Activated naive CD4-positive, alpha-beta T cell treated with anti-CD3 and anti-CD28 coated beads for 36 hours (primary cell): ENCODE measurements at regions not wholly inside any gene's neighbourhood (a gene's known extent, or its start where the extent isn't known, plus 50 kb on each side); places are given as distances from the start of the nearest gene placed in this dataset.
A peak's percentile ranks its signal among the peaks of the same experiment; 100 is the strongest.

Experiments used
- CTCF ChIA-PET: fragments of 350-600 bp; sonication (Branson Sonifier 250); formaldehyde crosslinking; loops from one replicate; lab custom pipeline; 2021; ENCODE audit warnings: antibody characterized with exemption; lab: Charles Lee
- DNase-seq: peaks from one replicate; pipeline ENCODE4 v3.0.0-alpha.2; 2020
- H3K27ac Mint-ChIP-seq: one replicate; pipeline ENCODE4 v1.8.0; 2021; ENCODE audit warnings: mild to moderate bottlenecking, mixed read lengths
- H3K27me3 Mint-ChIP-seq: one replicate; pipeline ENCODE4 v1.8.0; 2021; ENCODE audit warnings: low read depth, mixed read lengths
- H3K36me3 Mint-ChIP-seq: one replicate; pipeline ENCODE4 v1.8.0; 2021; ENCODE audit warnings: low read depth, mixed read lengths
- H3K4me1 Mint-ChIP-seq: one replicate; pipeline ENCODE4 v1.8.0; 2021; ENCODE audit warnings: low read depth, mixed read lengths
- H3K4me3 Mint-ChIP-seq: one replicate; pipeline ENCODE4 v1.8.0; 2021; ENCODE audit warnings: mild to moderate bottlenecking, moderate library complexity, mixed read lengths
- H3K9me3 Mint-ChIP-seq: one replicate; pipeline ENCODE4 v1.8.0; 2021; ENCODE audit warnings: mixed read lengths
- intact Hi-C: fragments of 100-400 bp; cut with micrococcal nuclease; formaldehyde crosslinking; loops from one replicate; pipeline ENCODE4 v1.15.1; 2023

GRCh38 chr3:102177075-102177755, 257.6 kb upstream of the ZPLD1 start:
- Mint-ChIP-seq H3K36me3 (no peaks in the 10 kb centered on the region), H3K27me3 (no peaks in the 10 kb centered on the region), H3K9me3 (no peaks in the 10 kb centered on the region), H3K27ac (no peak overlapping the region), H3K4me3 (no peak overlapping the region), H3K4me1 (peaks cover 6% of the 10 kb centered on the region)
- intact Hi-C loops = no loop called here
- no peak for DNase-seq
- CTCF ChIA-PET = interaction anchor here (1.1 to 1.6 kb wide), 2 partner anchors 48 to 64 kb away, joined by 3 to 6 read pairs; no protein-coding TSS in a partner anchor

GRCh38 chr3:102178817-102179216, 256.0 kb upstream of the ZPLD1 start:
- Mint-ChIP-seq H3K27ac (no peak overlapping the region), H3K9me3 (no peaks in the 10 kb centered on the region), H3K27me3 (no peaks in the 10 kb centered on the region)

GRCh38 chr3:102179326-102180177, 255.3 kb upstream of the ZPLD1 start:
- Mint-ChIP-seq H3K4me1 (peaks cover 6% of the 10 kb centered on the region), H3K4me3 (no peak overlapping the region), H3K9me3 (no peaks in the 10 kb centered on the region), H3K36me3 (no peaks in the 10 kb centered on the region), H3K27me3 (no peaks in the 10 kb centered on the region), H3K27ac (peak overlapping the region; percentile 39)
- no peak for DNase-seq
- CTCF ChIA-PET = interaction anchor here (0.6 to 0.7 kb wide), 3 partner anchors 45 to 185 kb away, joined by 3 read pairs; no protein-coding TSS in a partner anchor
- intact Hi-C loops = loop anchor here (2.0 kb wide), 1 partner anchor 17 kb away; no protein-coding TSS in a partner anchor

More at GRCh38 chr3:102178817-102179216, 256.0 kb upstream of the ZPLD1 start:
- H3K4me3 Mint-ChIP-seq = no peak overlapping the region
- peaks cover 6% of the 10 kb centered on the region for H3K4me1 Mint-ChIP-seq
- no peak for DNase-seq
- CTCF ChIA-PET = interaction anchor here (0.6 to 0.7 kb wide), 2 partner anchors 46 to 47 kb away, joined by 3 read pairs; no protein-coding TSS in a partner anchor
- H3K36me3 Mint-ChIP-seq = no peaks in the 10 kb centered on the region
- intact Hi-C loops = loop anchor here (2.0 kb wide), 1 partner anchor 16 kb away; no protein-coding TSS in a partner anchor

GRCh38 chr3:102180280-102180931, 254.4 kb upstream of the ZPLD1 start:
- CTCF ChIA-PET = interaction anchor here (0.6 to 0.8 kb wide), 2 partner anchors 123 to 378 kb away, joined by 3 to 4 read pairs; no protein-coding TSS in a partner anchor
- Mint-ChIP-seq H3K27me3 (no peaks in the 10 kb centered on the region), H3K4me1 (peaks cover 6% of the 10 kb centered on the region), H3K36me3 (no peaks in the 10 kb centered on the region), H3K27ac (no peak overlapping the region), H3K4me3 (no peak overlapping the region), H3K9me3 (no peaks in the 10 kb centered on the region)
- no peak for DNase-seq
- intact Hi-C loops = no loop called here

GRCh38 chr3:102181175-102181920, 253.5 kb upstream of the ZPLD1 start:
- no peaks in the 10 kb centered on the region for H3K36me3 Mint-ChIP-seq
- H3K27me3 Mint-ChIP-seq = no peaks in the 10 kb centered on the region
- DNase-seq = no peak
- intact Hi-C loops = no loop called here
- peaks cover 6% of the 10 kb centered on the region for H3K4me1 Mint-ChIP-seq
- no peak overlapping the region for H3K4me3 Mint-ChIP-seq
- no peaks in the 10 kb centered on the region for H3K9me3 Mint-ChIP-seq
- CTCF ChIA-PET = interaction anchor here (0.6 to 0.8 kb wide), 2 partner anchors 124 to 379 kb away, joined by 3 to 4 read pairs; no protein-coding TSS in a partner anchor
- no peak overlapping the region for H3K27ac Mint-ChIP-seq

- intact Hi-C loops = no loop called here
- DNase-seq = no peak
- Mint-ChIP-seq H3K4me1 (peaks cover 6% of the 10 kb centered on the region), H3K27me3 (no peaks in the 10 kb centered on the region), H3K36me3 (no peaks in the 10 kb centered on the region), H3K9me3 (no peaks in the 10 kb centered on the region), H3K4me3 (no peak overlapping the region), H3K27ac (no peak overlapping the region)
- CTCF ChIA-PET = no interaction called here
These were observed 252.7 kb upstream of the ZPLD1 start for GRCh38 chr3:102182162-102182561.

- Mint-ChIP-seq H3K27ac (no peak overlapping the region), H3K27me3 (no peaks in the 10 kb centered on the region), H3K4me3 (no peak overlapping the region), H3K4me1 (peaks cover 6% of the 10 kb centered on the region), H3K36me3 (no peaks in the 10 kb centered on the region), H3K9me3 (no peaks in the 10 kb centered on the region)
- intact Hi-C loops = no loop called here
- DNase-seq = no peak
- CTCF ChIA-PET = no interaction called here
These were observed 251.6 kb upstream of the ZPLD1 start for GRCh38 chr3:102183186-102183585.

GRCh38 chr3:102183623-102184022, 251.2 kb upstream of the ZPLD1 start:
- no peaks in the 10 kb centered on the region for H3K36me3 Mint-ChIP-seq
- no peak for DNase-seq
- no peak overlapping the region for H3K27ac Mint-ChIP-seq
- H3K9me3 Mint-ChIP-seq = no peaks in the 10 kb centered on the region
- CTCF ChIA-PET = no interaction called here
- intact Hi-C loops = no loop called here
- no peaks in the 10 kb centered on the region for H3K27me3 Mint-ChIP-seq
- peaks cover 6% of the 10 kb centered on the region for H3K4me1 Mint-ChIP-seq
- no peak overlapping the region for H3K4me3 Mint-ChIP-seq

- intact Hi-C loops = loop anchor here (2.0 kb wide), 1 partner anchor 31 kb away; no protein-coding TSS in a partner anchor
- CTCF ChIA-PET = no interaction called here
- H3K4me1 Mint-ChIP-seq = peaks cover 16% of the 10 kb centered on the region
- DNase-seq = no peak
- H3K27ac Mint-ChIP-seq = no peak overlapping the region
- H3K4me3 Mint-ChIP-seq = no peak overlapping the region
- no peaks in the 10 kb centered on the region for H3K36me3 Mint-ChIP-seq
- H3K9me3 Mint-ChIP-seq = no peaks in the 10 kb centered on the region
- H3K27me3 Mint-ChIP-seq = no peaks in the 10 kb centered on the region
These were observed 245.3 kb upstream of the ZPLD1 start for GRCh38 chr3:102189541-102189940.

GRCh38 chr3:102189956-102190723, 244.7 kb upstream of the ZPLD1 start:
- Mint-ChIP-seq H3K9me3 (no peaks in the 10 kb centered on the region), H3K27ac (no peak overlapping the region), H3K4me3 (no peak overlapping the region), H3K4me1 (peaks cover 16% of the 10 kb centered on the region), H3K27me3 (no peaks in the 10 kb centered on the region), H3K36me3 (no peaks in the 10 kb centered on the region)
- CTCF ChIA-PET = interaction anchor here (0.8 kb wide), 1 partner anchor 314 kb away, joined by 9 read pairs; no protein-coding TSS in a partner anchor
- DNase-seq = no peak
- intact Hi-C loops = loop anchor here (2.0 kb wide), 1 partner anchor 31 kb away; no protein-coding TSS in a partner anchor

- H3K27me3 Mint-ChIP-seq = no peaks in the 10 kb centered on the region
- CTCF ChIA-PET = interaction anchor here (1.7 kb wide), 1 partner anchor 33 kb away, joined by 3 read pairs; no protein-coding TSS in a partner anchor
- no peak overlapping the region for H3K4me3 Mint-ChIP-seq
- DNase-seq = no peak
- H3K27ac Mint-ChIP-seq = no peak overlapping the region
- peaks cover 16% of the 10 kb centered on the region for H3K4me1 Mint-ChIP-seq
- no peaks in the 10 kb centered on the region for H3K36me3 Mint-ChIP-seq
- intact Hi-C loops = no loop called here
- H3K9me3 Mint-ChIP-seq = no peaks in the 10 kb centered on the region
These were observed 242.2 kb upstream of the ZPLD1 start for GRCh38 chr3:102192575-102192974.
